Jurkat, Clone E6-1 (cell line): ENCODE measurements at regions not wholly inside any gene's neighbourhood (a gene's known extent, or its start where the extent isn't known, plus 50 kb on each side); places are given as distances from the start of the nearest gene placed in this dataset.
"Not testable (repeated sequence)": the region's sequence is repeated elsewhere in the genome, so short reads cannot be mapped to it uniquely, and the experiment has no call there.

Source experiments
- DNase-seq: peaks from one replicate; pipeline ENCODE4 v3.0.0-alpha.2; 2011; ENCODE audit warnings: low read depth, low spot score
- H3K4me3 ChIP-seq: 2 replicates; pipeline ENCODE4 v1.5.1; 2011; ENCODE audit warnings: mild to moderate bottlenecking, low read length, control low read depth, moderate library complexity

DNA sequence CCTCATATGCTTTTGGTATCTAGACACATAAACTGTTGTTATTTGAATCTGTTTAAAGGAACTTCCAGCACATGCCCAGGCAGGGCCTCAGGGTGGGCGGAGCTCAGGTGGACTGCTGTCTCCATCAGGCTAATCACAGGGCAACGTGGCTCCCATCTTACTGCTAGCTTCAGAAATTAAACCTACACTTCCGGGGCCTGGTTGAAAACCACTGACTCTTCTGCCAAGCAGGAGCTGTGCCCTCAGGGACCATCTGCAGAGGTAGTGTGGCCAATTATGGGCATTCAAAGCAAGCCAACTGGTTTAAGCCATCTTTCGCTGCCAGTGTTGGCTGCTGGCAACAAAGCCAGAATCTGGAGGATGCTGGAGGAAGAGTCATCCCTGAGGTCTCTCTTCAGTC lies 97.5 kb downstream of the TMX1 start:
- H3K4me3 ChIP-seq, result no peak overlapping the region
- DNase-seq, result no peak

DNA sequence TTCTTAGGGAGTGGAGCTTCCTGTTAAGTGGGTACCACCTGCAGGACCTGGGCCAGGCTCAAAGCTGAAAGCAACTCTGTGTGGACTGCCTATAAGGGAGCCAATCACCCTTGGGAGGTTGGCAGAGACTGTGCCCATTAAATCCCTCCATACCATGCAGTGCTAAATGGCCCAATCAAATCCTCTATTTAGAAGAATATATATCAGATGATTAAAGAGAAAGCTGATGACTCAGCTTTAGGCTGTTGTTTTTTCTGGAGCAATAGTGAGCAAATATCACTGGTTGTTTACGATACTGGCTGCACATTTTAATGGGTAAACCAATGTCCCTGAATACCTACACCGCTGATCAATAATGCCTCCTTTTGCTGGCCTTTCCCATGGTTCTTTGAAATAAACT lies 101.3 kb downstream of the TMX1 start:
- no peak overlapping the region for H3K4me3 ChIP-seq
- DNase-seq, result no peak

DNA sequence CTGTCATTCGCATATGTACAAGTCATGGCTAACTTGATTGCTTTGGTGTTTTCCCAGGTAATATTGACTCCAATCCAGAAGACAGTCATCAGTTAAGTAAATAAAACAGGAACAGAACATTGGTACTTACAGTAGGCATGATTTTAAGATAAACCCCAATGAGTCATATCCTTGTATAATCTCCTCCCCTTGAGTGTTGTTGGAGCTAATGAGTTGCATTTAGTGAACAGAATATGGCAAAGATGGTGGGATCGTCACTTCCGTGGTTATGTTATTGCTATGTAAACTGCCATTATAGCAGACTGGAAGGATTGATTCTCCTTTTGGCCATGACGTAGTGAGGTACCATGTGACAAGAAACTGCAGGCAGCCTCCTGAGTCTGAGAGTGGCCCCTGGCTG lies 102.2 kb downstream of the TMX1 start:
- DNase-seq, result no peak
- no peak overlapping the region for H3K4me3 ChIP-seq

DNA sequence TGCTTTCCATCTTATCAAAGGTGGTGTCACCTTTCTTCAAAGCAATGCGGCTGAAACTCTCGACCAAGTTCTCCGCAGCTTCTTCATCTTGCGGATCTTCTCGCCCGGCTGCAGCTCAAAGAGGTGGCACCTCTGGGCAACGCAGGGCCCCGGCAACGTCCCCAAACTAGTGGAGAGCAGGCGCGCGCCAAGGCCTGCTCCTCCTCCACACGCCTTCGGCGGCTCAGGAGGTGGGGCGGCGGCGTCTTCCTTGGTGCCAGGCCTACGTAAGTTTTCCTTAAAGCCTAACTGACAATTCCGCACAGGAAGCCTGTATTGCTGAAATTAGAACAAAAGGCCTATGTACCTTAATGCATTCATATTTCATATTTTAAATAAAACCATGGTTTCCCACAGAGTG lies 112.0 kb downstream of the TMX1 start:
- DNase-seq, result no peak
- no peak overlapping the region for H3K4me3 ChIP-seq

DNA sequence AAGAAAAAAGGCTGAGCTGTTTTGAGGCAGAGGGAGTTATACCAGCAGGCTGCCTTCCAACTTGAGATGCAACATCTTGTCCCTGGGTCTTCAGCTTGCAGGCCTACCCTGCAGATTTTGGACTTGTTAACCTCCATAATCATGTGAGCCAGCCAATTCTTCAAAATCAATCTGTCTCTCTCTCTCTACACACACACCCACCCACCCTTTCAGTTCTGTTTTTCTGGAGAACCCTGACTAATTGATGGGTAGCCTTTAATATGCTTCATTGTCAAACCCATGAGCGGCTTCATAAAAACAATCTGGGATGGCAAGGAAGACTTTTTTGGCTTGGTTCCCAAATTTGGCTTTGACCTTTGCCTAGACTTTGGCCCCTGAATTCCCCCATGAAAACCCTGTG lies 113.9 kb downstream of the TMX1 start:
- H3K4me3 ChIP-seq, result no peak overlapping the region
- no peak for DNase-seq

DNA sequence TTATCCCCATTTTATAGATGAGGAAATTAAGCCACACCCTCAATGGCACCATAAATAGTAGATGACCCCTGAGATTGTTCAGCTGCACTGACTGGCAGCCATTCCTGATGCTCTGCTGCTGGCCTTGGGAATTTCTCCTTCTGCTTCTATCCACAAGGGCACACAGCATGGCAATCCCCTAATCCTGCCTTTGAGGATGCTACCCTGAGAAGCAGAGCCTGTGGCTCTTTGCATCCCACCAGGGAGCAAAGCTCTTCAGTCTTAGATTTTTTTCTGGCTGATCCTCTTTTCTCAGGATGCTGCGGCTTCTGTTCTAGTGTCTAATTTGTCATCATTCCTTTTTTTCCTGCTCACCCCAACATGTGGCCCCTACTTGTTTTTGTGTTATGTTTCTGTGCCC lies 114.8 kb downstream of the TMX1 start:
- H3K4me3 ChIP-seq, result no peak overlapping the region
- no peak for DNase-seq

DNA sequence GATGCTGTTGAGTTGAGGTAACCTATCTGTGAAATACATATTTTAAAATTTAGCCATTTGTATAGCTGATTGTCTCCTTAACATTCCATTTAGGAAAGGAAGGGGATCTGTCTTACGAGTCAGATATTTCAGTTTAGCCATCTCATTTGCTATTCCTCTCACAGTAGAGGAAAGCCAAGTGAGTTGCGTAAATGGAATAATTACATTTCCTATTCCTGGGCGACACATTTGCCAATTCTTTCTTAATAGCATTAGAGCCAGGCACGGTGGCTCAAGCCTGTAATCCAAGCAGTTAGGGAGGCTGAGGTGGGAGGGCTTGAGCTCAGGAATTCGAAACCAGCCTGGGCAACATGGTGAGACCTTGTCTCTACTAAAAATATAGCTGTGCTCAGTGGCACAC lies 116.3 kb downstream of the TMX1 start:
- no peak overlapping the region for H3K4me3 ChIP-seq
- no peak for DNase-seq

DNA sequence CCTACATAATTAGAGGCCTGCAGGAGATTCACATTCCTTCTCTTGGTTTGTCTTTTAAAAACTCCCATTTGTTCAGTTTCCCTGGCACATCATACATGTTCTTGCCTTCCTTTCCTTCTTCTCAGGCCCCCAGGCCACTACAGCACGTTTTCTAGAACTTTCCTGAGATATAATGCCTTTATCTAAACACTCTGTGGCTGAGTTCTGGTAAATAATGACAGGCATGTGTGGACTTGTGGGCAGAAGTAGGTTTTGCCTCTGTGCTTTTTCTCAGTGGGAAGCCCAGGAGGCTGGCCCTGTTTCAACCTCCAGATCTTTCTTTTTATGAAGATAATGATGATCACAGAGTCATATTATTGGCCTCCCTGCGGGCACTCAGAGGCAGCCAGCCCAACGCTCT lies 117.2 kb downstream of the TMX1 start:
- DNase-seq, result no peak

DNA sequence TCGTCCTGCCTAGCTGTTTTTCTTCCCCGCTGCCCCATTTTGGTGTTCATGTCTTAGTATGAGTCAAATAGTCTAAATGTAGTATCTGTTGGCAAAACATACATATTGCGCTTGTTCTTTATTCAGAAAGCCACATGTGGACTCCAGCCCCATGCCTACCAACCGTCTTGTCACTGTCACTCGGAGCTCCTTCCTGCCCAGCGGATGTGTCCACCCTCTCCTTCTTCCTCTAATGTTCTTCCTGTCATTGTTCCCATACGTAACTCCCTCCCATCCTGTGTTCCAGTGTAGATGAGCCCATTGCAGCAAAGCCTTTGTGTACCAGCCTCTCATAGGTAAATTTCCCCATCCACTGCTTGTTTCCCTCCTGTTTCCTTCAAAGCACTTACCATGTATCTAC lies 120.5 kb downstream of the TMX1 start:
- DNase-seq, result no peak
- H3K4me3 ChIP-seq, result no peak overlapping the region

More for the DNA sequence above, 117.2 kb downstream of the TMX1 start:
- H3K4me3 ChIP-seq, result no peak overlapping the region

DNA sequence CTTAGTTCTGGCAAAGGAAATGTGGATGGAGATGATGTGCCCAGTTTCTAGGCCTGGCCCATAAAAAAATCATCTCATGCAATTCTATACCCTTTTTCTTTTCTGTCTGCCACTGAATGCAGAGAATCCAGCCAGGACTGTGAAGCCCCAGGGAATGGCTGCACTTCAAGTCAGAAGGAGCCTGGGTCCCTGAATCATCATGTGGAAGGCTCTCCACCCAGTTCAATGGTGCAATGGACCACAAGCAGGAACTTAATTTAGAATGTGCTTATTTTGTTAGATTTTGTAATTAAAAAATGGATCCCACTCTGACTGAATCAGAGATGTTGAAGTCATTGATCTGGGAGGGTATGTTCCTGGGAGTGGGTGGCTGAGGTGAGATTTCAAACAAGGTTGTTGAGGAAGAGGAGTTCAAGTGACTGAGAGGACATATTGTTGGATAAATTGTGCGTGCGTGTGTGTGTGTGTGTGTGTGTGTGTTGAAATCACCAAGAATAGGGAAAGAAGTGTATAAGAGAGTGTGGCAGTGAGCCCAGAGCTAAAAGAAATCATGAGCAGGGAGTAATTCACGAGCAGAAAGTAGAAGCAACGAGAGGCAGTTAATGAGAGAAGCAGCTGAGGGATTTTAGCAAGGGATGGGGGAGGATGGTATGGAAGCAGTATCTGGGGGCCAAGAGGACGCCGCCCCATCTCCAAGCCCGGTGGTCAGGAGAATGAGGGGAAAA lies 125.4 kb downstream of the TMX1 start:
- DNase-seq, result no peak
- no peak overlapping the region for H3K4me3 ChIP-seq

DNA sequence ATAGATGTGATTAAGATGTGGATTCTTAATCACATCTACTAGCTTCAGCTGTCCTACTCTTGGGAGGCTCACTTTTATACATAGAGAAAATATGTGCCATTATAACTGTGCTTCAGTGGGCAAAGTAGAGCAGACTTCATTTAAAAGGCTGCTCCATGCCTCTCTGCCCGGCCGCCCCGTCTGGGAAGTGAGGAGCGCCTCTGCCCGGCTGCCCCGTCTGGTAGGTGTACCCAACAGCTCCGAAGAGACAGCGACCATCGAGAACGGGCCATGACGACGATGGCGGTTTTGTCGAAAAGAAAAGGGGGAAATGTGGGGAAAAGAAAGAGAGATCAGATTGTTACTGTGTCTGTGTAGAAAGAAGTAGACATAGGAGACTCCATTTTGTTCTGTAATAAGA lies 126.4 kb downstream of the TMX1 start:
- H3K4me3 ChIP-seq, DNase-seq: not testable (repeated sequence)

DNA sequence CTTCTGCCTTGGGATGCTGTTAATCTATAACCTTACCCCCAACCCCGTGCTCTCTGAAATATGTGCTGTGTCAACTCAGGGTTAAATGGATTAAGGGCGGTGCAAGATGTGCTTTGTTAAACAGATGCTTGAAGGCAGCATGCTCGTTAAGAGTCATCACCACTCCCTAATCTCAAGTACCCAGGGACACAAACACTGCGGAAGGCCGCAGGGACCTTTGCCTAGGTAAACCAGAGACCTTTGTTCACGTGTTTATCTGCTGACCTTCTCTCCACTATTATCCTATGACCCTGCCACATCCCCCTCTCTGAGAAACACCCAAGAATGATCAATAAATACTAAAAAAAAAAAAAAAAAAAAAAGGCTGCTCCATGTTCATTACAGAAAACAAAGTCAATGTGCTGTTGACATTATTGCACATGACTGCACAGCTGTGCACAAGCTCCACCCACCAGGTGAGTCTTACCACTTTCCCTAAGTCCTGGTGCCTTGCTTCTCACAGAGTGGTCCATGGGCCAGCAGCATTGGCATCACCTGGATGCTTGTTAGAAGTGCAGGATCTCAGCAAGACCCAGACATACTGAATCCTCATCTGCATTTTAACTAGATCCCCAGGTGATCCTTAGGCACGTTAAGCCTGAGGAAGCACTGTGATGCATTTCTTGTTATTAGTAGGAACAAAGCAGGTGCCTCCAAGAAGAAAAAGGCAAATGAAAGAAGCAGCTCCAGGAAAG lies 127.0 kb downstream of the TMX1 start:
- not testable (repeated sequence) for DNase-seq, H3K4me3 ChIP-seq

DNA sequence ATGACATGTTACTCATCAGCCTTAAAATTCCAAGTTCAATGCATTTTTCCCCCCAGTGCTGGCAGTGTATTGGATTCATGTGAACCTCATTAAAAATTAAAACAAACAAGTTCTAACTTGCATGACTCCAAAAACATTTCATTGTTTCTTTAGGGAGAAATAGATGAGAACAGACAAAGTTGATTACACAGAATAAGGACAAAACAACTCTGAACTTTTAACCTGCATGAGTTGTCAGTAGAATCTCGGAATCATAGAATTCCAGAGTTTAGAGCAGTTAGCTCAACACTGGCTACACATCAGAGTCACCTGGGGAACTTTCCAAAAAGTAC lies 127.5 kb downstream of the TMX1 start:
- H3K4me3 ChIP-seq, result no peak overlapping the region
- DNase-seq, result no peak

DNA sequence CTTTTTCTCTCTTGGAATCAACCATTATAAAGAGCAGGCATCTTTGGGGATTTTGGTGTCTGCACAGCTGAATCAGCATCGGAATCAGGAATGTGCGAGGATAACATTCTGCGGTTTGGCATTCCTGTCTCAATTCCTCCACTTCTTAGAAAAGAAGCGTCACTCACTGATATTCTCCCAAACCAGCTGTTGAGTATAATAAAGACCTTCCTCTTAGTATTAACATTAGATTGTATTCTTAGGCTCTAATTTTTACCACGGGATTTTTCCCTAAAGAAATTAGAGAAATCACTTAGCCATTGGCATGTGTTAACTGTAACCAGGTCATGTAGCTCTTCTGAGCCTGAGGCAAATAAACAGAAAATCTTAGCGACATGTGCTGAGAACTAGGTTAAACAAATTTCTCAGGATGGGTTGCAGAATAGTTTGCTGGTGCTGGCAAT lies 128.7 kb downstream of the TMX1 start:
- H3K4me3 ChIP-seq, result no peak overlapping the region
- DNase-seq, result no peak

DNA sequence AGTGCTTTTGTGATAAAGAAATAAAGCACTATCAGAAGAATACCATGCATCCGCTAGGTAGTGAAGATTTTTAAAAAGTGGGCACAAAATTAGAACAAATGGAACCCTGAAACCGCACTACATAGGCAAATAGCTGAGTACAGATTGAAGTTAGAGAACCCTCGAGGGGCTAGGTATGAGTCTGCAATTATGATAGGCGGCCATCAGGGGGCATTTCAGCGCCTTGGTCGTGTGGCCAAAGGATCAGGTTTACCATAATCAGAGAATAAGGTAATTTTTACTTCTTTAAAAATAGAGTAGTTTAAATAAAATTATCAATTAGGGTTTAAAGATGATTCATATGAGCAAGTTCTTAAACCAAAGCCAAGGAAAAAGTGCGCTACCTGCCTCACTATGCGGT lies 129.8 kb downstream of the TMX1 start:
- H3K4me3 ChIP-seq, result no peak overlapping the region
- DNase-seq, result no peak

DNA sequence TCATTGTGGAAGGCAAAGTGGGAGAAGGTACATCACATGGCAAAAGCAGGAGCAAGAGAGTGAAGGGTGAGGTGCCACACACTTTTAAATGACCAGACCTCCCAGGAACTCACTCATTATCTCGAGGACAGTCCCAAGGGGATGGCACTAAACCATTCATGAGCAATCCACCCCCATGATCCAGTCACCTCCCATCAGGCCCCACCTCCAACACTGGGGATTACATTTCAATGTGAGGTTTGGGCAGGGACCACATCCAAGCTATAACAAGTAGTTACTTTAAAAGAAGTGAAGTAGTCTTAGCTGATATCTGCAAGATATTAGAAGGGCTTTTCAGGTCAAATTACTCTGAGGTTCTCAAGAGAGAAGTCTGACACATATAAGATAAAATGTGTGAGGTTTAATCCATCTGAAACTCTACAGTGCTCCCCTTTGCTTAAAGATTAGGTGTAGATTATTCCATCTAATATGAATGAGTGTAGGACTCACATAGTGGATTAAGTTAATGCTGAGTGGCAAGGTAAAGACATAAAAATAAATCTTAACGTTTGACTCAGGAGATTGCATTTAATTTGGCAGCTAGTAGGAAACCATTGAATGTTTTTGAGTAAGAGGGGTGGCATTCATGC lies 130.8 kb downstream of the TMX1 start:
- no peak overlapping the region for H3K4me3 ChIP-seq
- no peak for DNase-seq

DNA sequence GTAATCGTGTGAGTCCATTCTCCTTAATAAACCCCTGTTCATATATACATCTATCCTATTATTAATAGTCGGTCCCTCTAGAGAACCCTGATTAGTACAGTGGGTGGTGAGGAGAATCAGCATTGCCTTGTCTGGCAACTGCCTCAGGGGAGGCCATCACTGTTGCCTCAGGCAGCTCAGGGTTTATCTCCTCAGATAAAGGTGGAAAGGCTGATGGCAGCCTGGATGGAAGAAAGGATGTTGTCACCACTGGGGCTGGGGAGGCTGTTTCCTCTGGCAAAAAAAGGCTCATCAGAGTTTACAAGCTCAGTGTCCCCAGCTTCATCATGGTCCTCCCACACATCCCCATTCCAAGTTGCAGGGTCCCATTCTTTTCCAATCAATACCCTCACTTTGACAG lies 137.1 kb downstream of the TMX1 start:
- not testable (repeated sequence) for DNase-seq, H3K4me3 ChIP-seq

DNA sequence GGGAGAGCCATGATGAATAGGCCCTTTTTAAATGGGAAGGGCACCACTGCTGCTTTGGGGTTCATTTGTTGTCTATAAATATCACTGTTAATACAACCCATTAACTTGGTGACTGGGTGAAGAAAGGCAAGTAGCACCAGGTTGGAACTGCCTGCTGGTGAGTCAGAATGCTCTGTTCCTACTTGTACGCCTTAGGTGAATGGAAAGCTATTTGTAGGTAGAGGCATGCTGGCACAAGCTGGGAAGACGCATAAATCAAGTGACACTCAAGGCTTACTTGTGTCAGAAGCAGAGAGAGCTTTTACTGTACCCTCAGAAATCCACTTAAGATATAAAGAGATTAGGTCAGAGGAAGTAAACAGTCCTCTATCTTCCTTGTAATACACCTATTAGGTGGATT lies 142.5 kb downstream of the TMX1 start:
- no peak overlapping the region for H3K4me3 ChIP-seq
- DNase-seq, result no peak

DNA sequence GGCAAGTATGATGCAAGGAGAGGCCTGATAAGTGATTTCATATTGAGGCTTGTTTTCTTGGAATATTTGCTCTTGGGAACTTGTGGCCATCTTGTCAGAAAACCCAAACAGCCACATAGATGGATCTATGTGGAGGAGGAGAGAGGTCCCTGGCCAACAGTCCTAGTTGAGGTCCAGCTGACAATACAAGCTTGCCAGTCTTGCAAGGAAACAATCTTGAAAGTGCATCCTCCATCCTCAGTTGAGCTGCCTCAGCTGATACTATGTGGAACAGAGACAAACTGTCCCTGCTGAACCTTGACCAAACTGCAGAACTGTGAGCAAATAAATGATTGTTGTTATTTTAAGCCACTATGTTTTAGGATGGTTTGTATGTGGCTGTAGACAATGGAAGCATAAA lies 146.4 kb downstream of the TMX1 start:
- H3K4me3 ChIP-seq, result no peak overlapping the region
- DNase-seq, result no peak

DNA sequence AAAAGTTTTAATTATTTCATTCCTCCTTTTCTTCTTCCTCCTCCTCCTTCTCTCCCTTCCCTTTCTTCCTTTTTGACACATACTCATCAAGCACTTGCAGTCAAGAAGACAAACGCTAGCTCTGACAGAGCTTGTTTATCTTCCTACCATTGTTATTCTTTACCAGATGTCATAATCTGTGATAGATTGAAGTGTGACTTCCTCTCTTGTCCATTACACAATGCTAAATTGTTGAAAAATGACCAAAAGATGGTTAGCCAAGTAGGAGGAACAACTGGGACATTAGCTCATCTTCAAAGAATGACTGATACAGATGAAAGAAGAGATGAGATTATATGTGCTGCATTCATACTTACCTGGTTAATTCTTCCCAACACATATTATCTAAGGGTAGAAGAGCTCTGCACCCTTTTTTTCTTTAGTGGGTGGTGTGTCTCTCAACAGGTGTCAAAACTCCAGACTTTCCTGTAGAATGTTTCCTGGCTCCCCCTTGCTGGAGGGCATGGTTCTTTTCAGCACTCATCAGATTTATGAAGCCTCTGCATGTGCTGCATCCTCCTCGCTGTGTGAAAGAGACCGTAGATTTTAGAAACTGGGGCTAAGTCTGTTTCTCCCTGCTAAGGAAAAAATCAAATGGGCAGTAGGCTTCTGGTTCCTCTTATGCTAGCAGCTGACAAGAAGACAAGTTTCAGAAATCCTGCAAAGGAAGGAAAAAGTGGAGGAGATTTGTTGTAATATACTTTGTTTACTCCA lies 147.1 kb downstream of the TMX1 start:
- no peak for DNase-seq
- H3K4me3 ChIP-seq, result no peak overlapping the region
